Breast epithelium (tissue), 3 donors: ENCODE measurements at regions not wholly inside any gene's neighbourhood (a gene's known extent, or its start where the extent isn't known, plus 50 kb on each side); places are given as distances from the start of the nearest gene placed in this dataset.

Source experiments
- POLR2A ChIP-seq: fragments of 450-650 bp; IDR thresholded peaks from one replicate; pipeline ENCODE4 v1.6.1; 2016; ENCODE audit warnings: antibody characterized with exemption, mild to moderate bottlenecking, moderate library complexity
- TF ChIP-seq, protein P1 (sequence below), 3 donors: fragments of 450-650 bp; IDR thresholded peaks; one replicate each; pipeline ENCODE4 v1.5.1; 2016 to 2017; ENCODE audit warnings: antibody characterized with exemption in 3 of 3, mild to moderate bottlenecking in 3 of 3, moderate library complexity in 3 of 3

DNA sequence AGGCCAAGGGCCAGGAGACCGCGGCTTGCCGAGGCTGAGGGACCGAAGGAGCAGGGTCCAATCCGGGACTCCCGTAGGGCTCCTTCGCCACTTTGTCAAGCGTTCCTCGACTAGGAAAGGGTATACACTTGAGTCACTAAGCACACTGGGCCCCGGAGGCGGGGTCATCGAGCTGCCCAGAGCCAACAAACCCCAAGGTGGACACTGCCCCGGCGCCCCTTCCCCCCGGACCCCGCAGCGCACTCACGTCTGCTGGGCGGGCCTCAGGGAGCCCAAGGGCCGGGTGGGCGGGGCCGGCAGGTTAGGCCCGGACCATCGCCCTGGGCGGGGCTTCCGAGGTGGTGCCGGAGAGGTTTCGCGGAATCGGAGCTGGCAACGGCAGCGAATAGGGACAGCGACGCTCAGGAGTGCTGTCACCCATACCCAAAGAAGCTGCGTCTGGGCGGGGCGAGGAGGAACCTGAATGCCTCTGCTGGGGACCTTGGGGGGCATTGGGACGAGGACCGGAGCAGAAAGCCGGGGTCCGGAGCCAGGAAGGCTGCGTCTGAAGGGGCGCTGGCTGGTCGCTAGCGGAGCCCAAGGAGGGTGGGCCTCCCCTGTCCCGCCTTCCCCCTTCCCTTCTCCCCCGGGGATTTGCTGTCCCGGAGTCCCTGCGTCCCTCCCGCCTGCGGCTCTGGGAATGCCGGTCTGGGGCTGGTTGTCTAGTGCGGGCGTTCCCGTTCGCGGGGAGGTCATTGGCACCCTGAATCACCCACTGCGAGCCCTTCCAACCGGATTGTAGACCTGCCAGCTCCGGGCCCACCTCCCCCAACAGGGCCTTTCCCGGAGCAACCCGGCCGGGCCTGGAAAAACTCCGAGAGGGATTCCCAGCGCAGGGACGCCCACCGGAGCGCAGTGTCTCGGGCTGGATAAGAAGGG is 118.2 kb upstream of the SMURF2 start:
- TF ChIP-seq, protein P1, sequence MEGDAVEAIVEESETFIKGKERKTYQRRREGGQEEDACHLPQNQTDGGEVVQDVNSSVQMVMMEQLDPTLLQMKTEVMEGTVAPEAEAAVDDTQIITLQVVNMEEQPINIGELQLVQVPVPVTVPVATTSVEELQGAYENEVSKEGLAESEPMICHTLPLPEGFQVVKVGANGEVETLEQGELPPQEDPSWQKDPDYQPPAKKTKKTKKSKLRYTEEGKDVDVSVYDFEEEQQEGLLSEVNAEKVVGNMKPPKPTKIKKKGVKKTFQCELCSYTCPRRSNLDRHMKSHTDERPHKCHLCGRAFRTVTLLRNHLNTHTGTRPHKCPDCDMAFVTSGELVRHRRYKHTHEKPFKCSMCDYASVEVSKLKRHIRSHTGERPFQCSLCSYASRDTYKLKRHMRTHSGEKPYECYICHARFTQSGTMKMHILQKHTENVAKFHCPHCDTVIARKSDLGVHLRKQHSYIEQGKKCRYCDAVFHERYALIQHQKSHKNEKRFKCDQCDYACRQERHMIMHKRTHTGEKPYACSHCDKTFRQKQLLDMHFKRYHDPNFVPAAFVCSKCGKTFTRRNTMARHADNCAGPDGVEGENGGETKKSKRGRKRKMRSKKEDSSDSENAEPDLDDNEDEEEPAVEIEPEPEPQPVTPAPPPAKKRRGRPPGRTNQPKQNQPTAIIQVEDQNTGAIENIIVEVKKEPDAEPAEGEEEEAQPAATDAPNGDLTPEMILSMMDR (IDR thresholded peaks at IDR 0.05): no peak
- TF ChIP-seq POLR2A: no peak
